ENCODE measurements at regions not wholly inside any gene's neighbourhood (a gene's known extent, or its start where the extent isn't known, plus 50 kb on each side); places are given as distances from the start of the nearest gene placed in this dataset.

GRCh38 chr4:126265888-126266287 is 951.1 kb downstream of the FAT4 start:
- Histone ChIP-seq H3K79me2 (ENCODE audit: insufficient read depth, low read length) (no peaks in the 10 kb centered on the region), H3K9me3 (ENCODE audit: insufficient read depth, low read length, severe bottlenecking) (no peaks in the 10 kb centered on the region), H3K4me3 (ENCODE audit: low read depth in 1 of 2, low read length in 2 of 2) (no peak overlapping the region), H2AFZ (ENCODE audit: low read depth, low read length) (no peak overlapping the region), H3K4me1 (ENCODE audit: insufficient read depth, low read length) (no peaks in the 10 kb centered on the region), H3K27ac (ENCODE audit: low read length) (no peak overlapping the region), H3K9ac (ENCODE audit: low read depth, low read length) (no peak overlapping the region), H3K27me3 (ENCODE audit: insufficient read depth, low read length, poor library complexity) (no peaks in the 10 kb centered on the region), H3K36me3 (ENCODE audit: insufficient read depth, low read length) (no peaks in the 10 kb centered on the region), H4K20me1 (ENCODE audit: insufficient read depth, low read length) (no peaks in the 10 kb centered on the region), H3K4me2 (ENCODE audit: insufficient read depth, low read length) (no peak overlapping the region)
- no peak for DNase-seq
- TF ChIP-seq EZH2 (IDR thresholded peaks at IDR 0.05; ENCODE audit: borderline replicate concordance, low read depth, low read length, severe bottlenecking) (no peak), CTCF (IDR thresholded peaks at IDR 0.05; ENCODE audit: borderline replicate concordance, extremely low read depth, low read length, poor library complexity, severe bottlenecking) (no peak)
- no peak for ATAC-seq (ENCODE audit: insufficient read depth, low read depth)

GRCh38 chr4:126267689-126268088 is 952.9 kb downstream of the FAT4 start:
- ATAC-seq (ENCODE audit: insufficient read depth, low read depth) (no peak), DNase-seq (no peak)
- no peak overlapping the region for H3K9ac ChIP-seq (ENCODE audit: low read depth, low read length)
- H2AFZ ChIP-seq (ENCODE audit: low read depth, low read length): no peak overlapping the region
- TF ChIP-seq CTCF (IDR thresholded peaks at IDR 0.05; ENCODE audit: borderline replicate concordance, extremely low read depth, low read length, poor library complexity, severe bottlenecking): no peak
- TF ChIP-seq EZH2 (IDR thresholded peaks at IDR 0.05; ENCODE audit: borderline replicate concordance, low read depth, low read length, severe bottlenecking): no peak
- H3K4me1 ChIP-seq (ENCODE audit: insufficient read depth, low read length): no peaks in the 10 kb centered on the region
- no peaks in the 10 kb centered on the region for H3K27me3 ChIP-seq (ENCODE audit: insufficient read depth, low read length, poor library complexity)
- H3K9me3 ChIP-seq (ENCODE audit: insufficient read depth, low read length, severe bottlenecking): peaks cover 2% of the 10 kb centered on the region
- H3K79me2 ChIP-seq (ENCODE audit: insufficient read depth, low read length): no peaks in the 10 kb centered on the region
- H3K4me3 ChIP-seq (ENCODE audit: low read depth in 1 of 2, low read length in 2 of 2): no peak overlapping the region
- no peak overlapping the region for H3K4me2 ChIP-seq (ENCODE audit: insufficient read depth, low read length)
- no peak overlapping the region for H3K27ac ChIP-seq (ENCODE audit: low read length)
- no peaks in the 10 kb centered on the region for H3K36me3 ChIP-seq (ENCODE audit: insufficient read depth, low read length)
- no peaks in the 10 kb centered on the region for H4K20me1 ChIP-seq (ENCODE audit: insufficient read depth, low read length)

GRCh38 chr4:126268106-126268505 is 953.4 kb downstream of the FAT4 start:
- no peaks in the 10 kb centered on the region for H3K36me3 ChIP-seq (ENCODE audit: insufficient read depth, low read length)
- ATAC-seq (ENCODE audit: insufficient read depth, low read depth): no peak
- peaks cover 2% of the 10 kb centered on the region for H3K9me3 ChIP-seq (ENCODE audit: insufficient read depth, low read length, severe bottlenecking)
- H3K4me1 ChIP-seq (ENCODE audit: insufficient read depth, low read length): no peaks in the 10 kb centered on the region
- no peak overlapping the region for H3K9ac ChIP-seq (ENCODE audit: low read depth, low read length)
- no peak overlapping the region for H3K4me3 ChIP-seq (ENCODE audit: low read depth in 1 of 2, low read length in 2 of 2)
- H3K27me3 ChIP-seq (ENCODE audit: insufficient read depth, low read length, poor library complexity): no peaks in the 10 kb centered on the region
- TF ChIP-seq CTCF (IDR thresholded peaks at IDR 0.05; ENCODE audit: borderline replicate concordance, extremely low read depth, low read length, poor library complexity, severe bottlenecking) (no peak), EZH2 (IDR thresholded peaks at IDR 0.05; ENCODE audit: borderline replicate concordance, low read depth, low read length, severe bottlenecking) (no peak)
- no peak overlapping the region for H3K4me2 ChIP-seq (ENCODE audit: insufficient read depth, low read length)
- DNase-seq: no peak
- H2AFZ ChIP-seq (ENCODE audit: low read depth, low read length): no peak overlapping the region
- H4K20me1 ChIP-seq (ENCODE audit: insufficient read depth, low read length): no peaks in the 10 kb centered on the region
- H3K27ac ChIP-seq (ENCODE audit: low read length): no peak overlapping the region
- no peaks in the 10 kb centered on the region for H3K79me2 ChIP-seq (ENCODE audit: insufficient read depth, low read length)

- TF ChIP-seq CTCF (IDR thresholded peaks at IDR 0.05; ENCODE audit: borderline replicate concordance, extremely low read depth, low read length, poor library complexity, severe bottlenecking): no peak
- no peak for TF ChIP-seq EZH2 (IDR thresholded peaks at IDR 0.05; ENCODE audit: borderline replicate concordance, low read depth, low read length, severe bottlenecking)
- Histone ChIP-seq H3K4me1 (ENCODE audit: insufficient read depth, low read length) (no peaks in the 10 kb centered on the region), H3K36me3 (ENCODE audit: insufficient read depth, low read length) (no peaks in the 10 kb centered on the region), H4K20me1 (ENCODE audit: insufficient read depth, low read length) (no peaks in the 10 kb centered on the region), H3K9ac (ENCODE audit: low read depth, low read length) (no peak overlapping the region), H3K79me2 (ENCODE audit: insufficient read depth, low read length) (no peaks in the 10 kb centered on the region), H2AFZ (ENCODE audit: low read depth, low read length) (no peak overlapping the region), H3K4me2 (ENCODE audit: insufficient read depth, low read length) (no peak overlapping the region), H3K4me3 (ENCODE audit: low read depth in 1 of 2, low read length in 2 of 2) (no peak overlapping the region), H3K27me3 (ENCODE audit: insufficient read depth, low read length, poor library complexity) (no peaks in the 10 kb centered on the region), H3K27ac (ENCODE audit: low read length) (no peak overlapping the region), H3K9me3 (ENCODE audit: insufficient read depth, low read length, severe bottlenecking) (peaks cover 2% of the 10 kb centered on the region)
- DNase-seq: no peak
- ATAC-seq (ENCODE audit: insufficient read depth, low read depth): no peak
These were observed 954.4 kb downstream of the FAT4 start for GRCh38 chr4:126269106-126269505.
